ENCODE measurements at regions not wholly inside any gene's neighbourhood (a gene's known extent, or its start where the extent isn't known, plus 50 kb on each side); places are given as distances from the start of the nearest gene placed in this dataset.

DNA sequence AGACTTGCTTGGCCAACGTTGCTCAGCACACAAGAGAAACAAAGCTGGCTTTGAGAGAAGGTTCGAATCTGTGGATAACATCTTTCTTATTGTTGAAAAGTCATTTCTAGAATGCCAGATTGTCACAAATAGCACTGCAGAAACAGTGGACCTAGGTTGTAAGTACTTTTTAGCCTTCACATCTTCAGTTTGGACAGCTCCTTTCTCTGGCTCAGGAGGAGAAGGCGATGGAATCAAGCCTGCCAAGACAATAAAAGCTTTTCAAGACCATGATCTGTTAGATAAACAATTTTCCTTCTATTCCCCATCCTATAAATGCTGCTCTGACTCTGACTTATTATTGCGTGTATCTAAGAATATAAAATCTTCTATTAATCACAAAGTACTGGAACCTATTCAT is 615.2 kb upstream of the SEMA6A start:
- intact Hi-C loops (cut with DNase I) = no loop called here

GRCh38 chr5:117188211-117188610 is 613.6 kb upstream of the SEMA6A start:
- Histone ChIP-seq H3K4me1 (no peaks in the 10 kb centered on the region), H3K4me3 (replicated peaks in 1 of 3) (no peak overlapping the region), H3K27me3 (no peaks in the 10 kb centered on the region), H3K36me3 (no peaks in the 10 kb centered on the region), H3K27ac (no peak overlapping the region), H3K9me3 (no peaks in the 10 kb centered on the region)
- no peak for TF ChIP-seq POLR2A (IDR thresholded peaks at IDR 0.05)
- WGBS, 2 donors = 41 to 53% methylated on average over 1 of the region's 1 CpG
- DNase-seq = no peak
- intact Hi-C loops (cut with DNase I) = no loop called here

More for the DNA sequence above, 615.2 kb upstream of the SEMA6A start:
- no peaks in the 10 kb centered on the region for H3K9me3 ChIP-seq
- H3K27ac ChIP-seq = no peak overlapping the region
- H3K27me3 ChIP-seq = no peaks in the 10 kb centered on the region
- no peak overlapping the region for H3K4me3 ChIP-seq (replicated peaks in 1 of 3)
- H3K36me3 ChIP-seq = no peaks in the 10 kb centered on the region
- no peak for DNase-seq
- WGBS, 2 donors = 67 to 76% methylated on average over 4 of the region's 4 CpGs
- no peak for TF ChIP-seq POLR2A (IDR thresholded peaks at IDR 0.05)
- no peak for TF ChIP-seq CTCF (IDR thresholded peaks at IDR 0.05)
- H3K4me1 ChIP-seq = no peaks in the 10 kb centered on the region

DNA sequence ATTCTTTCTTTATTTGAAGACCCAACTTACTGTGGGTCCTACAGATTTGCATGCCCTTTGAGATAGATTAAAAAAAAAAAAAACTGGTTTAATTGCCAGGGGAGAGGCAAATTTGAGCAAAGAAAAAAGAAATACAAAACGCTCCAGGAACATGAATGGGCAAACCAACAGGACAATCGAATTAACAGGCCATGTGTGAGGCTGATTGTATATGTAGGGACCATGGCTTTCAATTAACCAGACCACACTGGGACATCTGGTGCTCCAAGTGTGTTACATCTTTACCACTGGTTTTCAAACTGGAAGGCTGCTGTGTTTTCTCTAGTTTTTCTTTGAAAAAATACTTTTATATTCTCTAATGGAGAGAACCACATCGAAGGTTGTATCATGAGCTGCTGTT is 612.1 kb upstream of the SEMA6A start:
- H3K4me1 ChIP-seq = no peaks in the 10 kb centered on the region
- no peaks in the 10 kb centered on the region for H3K27me3 ChIP-seq
- WGBS, 2 donors = 85 to 87% methylated on average over 3 of the region's 3 CpGs
- no peaks in the 10 kb centered on the region for H3K36me3 ChIP-seq
- intact Hi-C loops (cut with DNase I) = no loop called here
- no peak for TF ChIP-seq POLR2A (IDR thresholded peaks at IDR 0.05)
- no peak for TF ChIP-seq CTCF (IDR thresholded peaks at IDR 0.05)
- DNase-seq = no peak
- H3K4me3 ChIP-seq (replicated peaks in 1 of 3) = no peak overlapping the region
- no peaks in the 10 kb centered on the region for H3K9me3 ChIP-seq
- no peak overlapping the region for H3K27ac ChIP-seq

GRCh38 chr5:117183326-117183725 is 608.7 kb upstream of the SEMA6A start:
- intact Hi-C loops (cut with DNase I) = no loop called here
- H3K4me3 ChIP-seq (replicated peaks in 1 of 3) = no peak overlapping the region
- H3K9me3 ChIP-seq = no peaks in the 10 kb centered on the region
- no peak for TF ChIP-seq CTCF (IDR thresholded peaks at IDR 0.05)
- no peak for TF ChIP-seq POLR2A (IDR thresholded peaks at IDR 0.05)
- no peak for DNase-seq
- no peaks in the 10 kb centered on the region for H3K4me1 ChIP-seq
- H3K27ac ChIP-seq = no peak overlapping the region
- no peaks in the 10 kb centered on the region for H3K36me3 ChIP-seq
- 71 to 92% methylated on average over 2 of the region's 2 CpGs for WGBS, 2 donors
- H3K27me3 ChIP-seq = no peaks in the 10 kb centered on the region

- TF ChIP-seq POLR2A (IDR thresholded peaks at IDR 0.05) (no peak), CTCF (IDR thresholded peaks at IDR 0.05) (no peak)
- no peaks in the 10 kb centered on the region for H3K27me3 ChIP-seq
- intact Hi-C loops (cut with DNase I) = no loop called here
- DNase-seq = no peak
- no peak overlapping the region for H3K27ac ChIP-seq
- no peaks in the 10 kb centered on the region for H3K4me1 ChIP-seq
- no peak overlapping the region for H3K4me3 ChIP-seq (replicated peaks in 1 of 3)
- 86 to 90% methylated on average over 1 of the region's 1 CpG for WGBS, 2 donors
- H3K9me3 ChIP-seq = no peaks in the 10 kb centered on the region
- no peaks in the 10 kb centered on the region for H3K36me3 ChIP-seq
These were observed 607.5 kb upstream of the SEMA6A start for GRCh38 chr5:117182104-117182503.

- Histone ChIP-seq H3K9me3 (no peaks in the 10 kb centered on the region), H3K4me1 (no peaks in the 10 kb centered on the region), H3K27ac (no peak overlapping the region), H3K36me3 (no peaks in the 10 kb centered on the region), H3K4me3 (replicated peaks in 1 of 3) (no peak overlapping the region), H3K27me3 (no peaks in the 10 kb centered on the region)
- no peak for DNase-seq
- intact Hi-C loops (cut with DNase I) = no loop called here
- WGBS, 2 donors = 95 to 97% methylated on average over 1 of the region's 1 CpG
- no peak for TF ChIP-seq POLR2A (IDR thresholded peaks at IDR 0.05)
- no peak for TF ChIP-seq CTCF (IDR thresholded peaks at IDR 0.05)
These were observed 602.7 kb upstream of the SEMA6A start for GRCh38 chr5:117177302-117177701.

All from thyroid gland (tissue), 4 donors.